Small intestine (tissue), 7 donors: ENCODE measurements at regions not wholly inside any gene's neighbourhood (a gene's known extent, or its start where the extent isn't known, plus 50 kb on each side); places are given as distances from the start of the nearest gene placed in this dataset.

Experiments used
- DNase-seq, 2 donors: peaks; one replicate each; pipeline versions ENCODE4 v3.0.0 to v3.0.0-alpha.2; 2013
- FAIRE-seq: peaks from 2 replicates; lab custom pipeline; 2012; peaks lifted over from hg19 to GRCh38; lab: Jason Lieb, UNC
- H3K27ac ChIP-seq, 3 donors: one replicate each; pipeline ENCODE4 v1.5.1; 2013; ENCODE audit warnings: low read length in 2 of 3, mild to moderate bottlenecking in 2 of 3, control low read depth in 1 of 3, inconsistent platforms in 1 of 3, low read depth in 1 of 3, moderate library complexity in 1 of 3
- H3K27me3 ChIP-seq, 3 donors: one replicate each; pipeline ENCODE4 v1.6.1; 2013; ENCODE audit warnings: low read length in 3 of 3, inconsistent platforms in 1 of 3; ENCODE audit not compliant: control insufficient read depth in 3 of 3, insufficient read depth in 3 of 3
- H3K36me3 ChIP-seq, 3 donors: one replicate each; pipeline ENCODE4 v1.6.1; 2013; ENCODE audit warnings: low read length in 3 of 3, inconsistent platforms in 1 of 3, low read depth in 1 of 3, mild to moderate bottlenecking in 1 of 3, moderate library complexity in 1 of 3; ENCODE audit not compliant: control insufficient read depth in 3 of 3, insufficient read depth in 2 of 3
- H3K4me1 ChIP-seq, 3 donors: one replicate each; pipeline ENCODE4 v1.6.1; 2013; ENCODE audit warnings: low read length in 2 of 3, inconsistent platforms in 1 of 3, low read depth in 1 of 3, mild to moderate bottlenecking in 1 of 3, moderate library complexity in 1 of 3; ENCODE audit not compliant: control insufficient read depth in 3 of 3, insufficient read depth in 2 of 3
- H3K4me3 ChIP-seq, 3 donors: one replicate each; pipeline ENCODE4 v1.5.1; 2013; ENCODE audit warnings: low read length in 3 of 3, control low read depth in 1 of 3, inconsistent platforms in 1 of 3, low read depth in 1 of 3, mild to moderate bottlenecking in 1 of 3, moderate library complexity in 1 of 3
- H3K9me3 ChIP-seq, 2 donors: one replicate each; pipeline ENCODE4 v1.6.1; 2013; ENCODE audit warnings: low read depth in 1 of 2, low read length in 1 of 2; ENCODE audit not compliant: control insufficient read depth in 2 of 2, insufficient read depth in 1 of 2
- WGBS, 3 donors: extraction: QIAGEN DNeasy Blood & Tissue Kit; methylation state at CpG; one replicate each; pipeline ENCODE4 v1.1.7; 2013; 5-methylcytosine and 5-hydroxymethylcytosine counted together
- donor health status: healthy with polysubstance abuse.
- donor health status: control.
- donor health status: control.
- donor health status: Bipolar disorder and iron deficiency.
- donor health status: healthy.

- H3K27ac ChIP-seq: no peak overlapping the region
- no peaks in the 10 kb centered on the region for H3K27me3 ChIP-seq
- H3K36me3 ChIP-seq: no peaks in the 10 kb centered on the region
- 64 to 69% (median 66%) methylated on average over 4 of the region's 4 CpGs for WGBS, 3 donors
- H3K9me3 ChIP-seq: no peaks in the 10 kb centered on the region
- H3K4me1 ChIP-seq: no peaks in the 10 kb centered on the region
- FAIRE-seq (no peak), DNase-seq (no peak)
- H3K4me3 ChIP-seq: no peak overlapping the region
Observed at GRCh38 chr1:187477535-187477934, 648.8 kb downstream of the PLA2G4A start.

- DNase-seq: no peak
- no peak for FAIRE-seq
- WGBS, 3 donors: 73 to 80% (median 77%) methylated on average over 10 of the region's 10 CpGs
- H3K27ac ChIP-seq: no peak overlapping the region
- no peak overlapping the region for H3K4me3 ChIP-seq
- no peaks in the 10 kb centered on the region for H3K4me1 ChIP-seq
- H3K27me3 ChIP-seq: no peaks in the 10 kb centered on the region
- no peaks in the 10 kb centered on the region for H3K36me3 ChIP-seq
- H3K9me3 ChIP-seq: no peaks in the 10 kb centered on the region
Observed at GRCh38 chr1:187481581-187482148, 652.9 kb downstream of the PLA2G4A start.

GRCh38 chr1:187490266-187490665, 661.5 kb downstream of the PLA2G4A start:
- Histone ChIP-seq H3K27ac (no peak overlapping the region), H3K36me3 (no peaks in the 10 kb centered on the region), H3K4me3 (no peak overlapping the region), H3K9me3 (no peaks in the 10 kb centered on the region), H3K4me1 (no peaks in the 10 kb centered on the region), H3K27me3 (no peaks in the 10 kb centered on the region)
- no peak for DNase-seq
- FAIRE-seq: no peak
- 79 to 84% (median 82%) methylated on average over 3 of the region's 3 CpGs for WGBS, 3 donors

- no peak overlapping the region for H3K4me3 ChIP-seq
- no peaks in the 10 kb centered on the region for H3K27me3 ChIP-seq
- H3K36me3 ChIP-seq: no peaks in the 10 kb centered on the region
- H3K27ac ChIP-seq: no peak overlapping the region
- no peak for FAIRE-seq
- H3K4me1 ChIP-seq: no peaks in the 10 kb centered on the region
- no peaks in the 10 kb centered on the region for H3K9me3 ChIP-seq
- WGBS, 3 donors: 38 to 49% (median 45%) methylated on average over 5 of the region's 5 CpGs
- no peak for DNase-seq
Observed at GRCh38 chr1:187491082-187491720, 662.5 kb downstream of the PLA2G4A start.

GRCh38 chr1:187498028-187498427, 669.3 kb downstream of the PLA2G4A start:
- H3K36me3 ChIP-seq: no peaks in the 10 kb centered on the region
- no peaks in the 10 kb centered on the region for H3K9me3 ChIP-seq
- H3K27me3 ChIP-seq: no peaks in the 10 kb centered on the region
- FAIRE-seq (no peak), DNase-seq (no peak)
- H3K27ac ChIP-seq: no peak overlapping the region
- WGBS, 3 donors: 17 to 46% (median 21%) methylated on average over 1 of the region's 1 CpG
- no peak overlapping the region for H3K4me3 ChIP-seq
- H3K4me1 ChIP-seq: no peaks in the 10 kb centered on the region

GRCh38 chr1:187504779-187505178, 676.0 kb downstream of the PLA2G4A start:
- DNase-seq (no peak), FAIRE-seq (no peak)
- Histone ChIP-seq H3K27me3 (no peaks in the 10 kb centered on the region), H3K4me3 (no peak overlapping the region), H3K9me3 (no peaks in the 10 kb centered on the region), H3K36me3 (no peaks in the 10 kb centered on the region), H3K4me1 (no peaks in the 10 kb centered on the region), H3K27ac (no peak overlapping the region)

GRCh38 chr1:187509091-187509490, 680.3 kb downstream of the PLA2G4A start:
- DNase-seq: no peak
- Histone ChIP-seq H3K36me3 (no peaks in the 10 kb centered on the region), H3K9me3 (no peaks in the 10 kb centered on the region), H3K27me3 (no peaks in the 10 kb centered on the region), H3K27ac (no peak overlapping the region), H3K4me3 (no peak overlapping the region), H3K4me1 (no peaks in the 10 kb centered on the region)
- no peak for FAIRE-seq

- no peak for DNase-seq
- H3K9me3 ChIP-seq: no peaks in the 10 kb centered on the region
- no peaks in the 10 kb centered on the region for H3K27me3 ChIP-seq
- no peak for FAIRE-seq
- no peaks in the 10 kb centered on the region for H3K4me1 ChIP-seq
- WGBS, 3 donors: 77 to 89% (median 87%) methylated on average over 5 of the region's 5 CpGs
- no peaks in the 10 kb centered on the region for H3K36me3 ChIP-seq
- no peak overlapping the region for H3K27ac ChIP-seq
- no peak overlapping the region for H3K4me3 ChIP-seq
Observed at GRCh38 chr1:187513190-187513589, 684.4 kb downstream of the PLA2G4A start.

- Histone ChIP-seq H3K9me3 (no peaks in the 10 kb centered on the region), H3K27ac (no peak overlapping the region), H3K4me3 (no peak overlapping the region), H3K4me1 (no peaks in the 10 kb centered on the region), H3K36me3 (no peaks in the 10 kb centered on the region), H3K27me3 (no peaks in the 10 kb centered on the region)
- DNase-seq: no peak
- WGBS, 3 donors: 88 to 93% (median 91%) methylated on average over 3 of the region's 3 CpGs
- FAIRE-seq: no peak
Observed at GRCh38 chr1:187514110-187514509, 685.4 kb downstream of the PLA2G4A start.
